Neural cell (in vitro differentiated cells): ENCODE measurements at regions not wholly inside any gene's neighbourhood (a gene's known extent, or its start where the extent isn't known, plus 50 kb on each side); places are given as distances from the start of the nearest gene placed in this dataset.

Source experiments
- H2AFZ ChIP-seq: fragments of 200-600, 300-800 bp; sonication (generic), shearing (Covaris generic); 2 replicates; pipeline ENCODE4 v1.6.0; 2014; ENCODE audit warnings: low read depth, mild to moderate bottlenecking, antibody characterized with exemption, low read length, moderate library complexity
- H3F3A ChIP-seq: fragments of 200-600 bp; shearing (Covaris generic); 2 replicates; pipeline ENCODE4 v1.6.1; 2016; ENCODE audit warnings: mild to moderate bottlenecking, moderate library complexity, mixed read lengths, antibody characterized with exemption, low read length; ENCODE audit not compliant: insufficient read depth, poor library complexity, severe bottlenecking
- H3K27ac ChIP-seq: fragments of 200-600, 300-800 bp; sonication (generic), shearing (Covaris generic); 2 replicates; pipeline ENCODE4 v1.5.1; 2014; ENCODE audit warnings: mild to moderate bottlenecking, low read length, moderate library complexity
- H3K27me3 ChIP-seq: fragments of 300-800, 200-600 bp; sonication (generic), shearing (Covaris generic); 2 replicates; pipeline ENCODE4 v1.6.0; 2014; ENCODE audit warnings: mild to moderate bottlenecking, low read depth, low read length, moderate library complexity; ENCODE audit not compliant: insufficient read depth
- H3K36me3 ChIP-seq: fragments of 300-800, 200-600 bp; sonication (generic), shearing (Covaris generic); 2 replicates; pipeline ENCODE4 v1.5.1; 2014; ENCODE audit warnings: mild to moderate bottlenecking, antibody characterized with exemption, low read length, moderate library complexity; ENCODE audit not compliant: insufficient read depth
- H3K4me2 ChIP-seq: fragments of 300-800, 200-600 bp; sonication (generic), shearing (Covaris generic); 2 replicates; pipeline ENCODE4 v1.6.0; 2014; ENCODE audit warnings: mild to moderate bottlenecking, low read length
- H3K4me3 ChIP-seq: fragments of 300-800, 200-600 bp; sonication (generic), shearing (Covaris generic); 2 replicates; pipeline ENCODE4 v1.5.1; 2014; ENCODE audit warnings: mild to moderate bottlenecking, low read length, moderate library complexity
- H3K79me2 ChIP-seq: fragments of 200-600 bp; shearing (Covaris generic); replicated peaks from 2 replicates; pipeline ENCODE4 v1.6.0; 2014; ENCODE audit warnings: mild to moderate bottlenecking, low read length, moderate library complexity; ENCODE audit not compliant: insufficient read depth
- H3K9ac ChIP-seq: fragments of 300-800, 200-600 bp; sonication (generic), shearing (Covaris generic); 2 replicates; pipeline ENCODE4 v1.6.1; 2016; ENCODE audit warnings: mild to moderate bottlenecking, low read length, mixed read lengths
- H3K9me2 ChIP-seq: fragments of 200-600 bp; shearing (Covaris generic); 2 replicates; pipeline ENCODE4 v1.6.1; 2016; ENCODE audit warnings: mild to moderate bottlenecking, low read length, mixed read lengths; ENCODE audit not compliant: insufficient read depth
- H3K9me3 ChIP-seq: fragments of 200-600, 300-800 bp; sonication (generic), shearing (Covaris generic); 2 replicates; pipeline ENCODE4 v1.6.1; 2016; ENCODE audit warnings: mild to moderate bottlenecking, mixed run types, low read length, moderate library complexity, mixed read lengths
- H4K20me1 ChIP-seq: fragments of 200-600 bp; shearing (Covaris generic); 2 replicates; pipeline ENCODE4 v1.6.1; 2016; ENCODE audit warnings: mild to moderate bottlenecking, mixed run types; ENCODE audit not compliant: insufficient read depth
- CTCF ChIP-seq: fragments of 450-650 bp; IDR thresholded peaks from 2 replicates; pipeline ENCODE4 v1.5.1; 2014; ENCODE audit warnings: antibody characterized with exemption, mild to moderate bottlenecking, moderate library complexity; ENCODE audit not compliant: poor library complexity, severe bottlenecking
- EP300 ChIP-seq: fragments of 450-650 bp; conservative IDR thresholded peaks from 2 replicates; pipeline ENCODE4 v1.6.1; 2014; ENCODE audit warnings: antibody characterized with exemption, mild to moderate bottlenecking, moderate library complexity; ENCODE audit not compliant: poor library complexity, severe bottlenecking
- EZH2 ChIP-seq: fragments of 200-600, 300-800 bp; shearing (Covaris generic), sonication (generic); IDR thresholded peaks from 2 replicates; pipeline ENCODE4 v1.6.1; 2014; ENCODE audit warnings: antibody characterized with exemption, low read length, borderline replicate concordance, mild to moderate bottlenecking; ENCODE audit not compliant: insufficient read depth, poor library complexity, severe bottlenecking
- MXI1 ChIP-seq: fragments of 450-650 bp; conservative IDR thresholded peaks from 2 replicates; pipeline ENCODE4 v1.6.1; 2014; ENCODE audit warnings: antibody characterized with exemption, mild to moderate bottlenecking; ENCODE audit not compliant: poor library complexity, severe bottlenecking
- POLR2AphosphoS5 ChIP-seq: IDR thresholded peaks from 2 replicates; pipeline ENCODE4 v1.6.1; 2012
- RAD21 ChIP-seq: fragments of 450-650 bp; conservative IDR thresholded peaks from 2 replicates; pipeline ENCODE4 v1.6.1; 2014; ENCODE audit warnings: antibody characterized with exemption, mild to moderate bottlenecking, moderate library complexity
- REST ChIP-seq: IDR thresholded peaks from 2 replicates; pipeline ENCODE4 v1.6.1; 2012; ENCODE audit warnings: borderline replicate concordance
- SMC3 ChIP-seq: fragments of 450-650 bp; conservative IDR thresholded peaks from 2 replicates; pipeline ENCODE4 v1.6.1; 2014; ENCODE audit warnings: antibody characterized with exemption, mild to moderate bottlenecking, moderate library complexity; ENCODE audit not compliant: poor library complexity
- TAF1 ChIP-seq: IDR thresholded peaks from 2 replicates; pipeline ENCODE4 v1.6.1; 2012; ENCODE audit warnings: low read depth

- H3K79me2 ChIP-seq: no peaks in the 10 kb centered on the region
- H4K20me1 ChIP-seq: no peaks in the 10 kb centered on the region
- no peak overlapping the region for H3K4me2 ChIP-seq
- no peak overlapping the region for H2AFZ ChIP-seq
- H3K27ac ChIP-seq: no peak overlapping the region
- no peaks in the 10 kb centered on the region for H3K27me3 ChIP-seq
- no peak overlapping the region for H3K9ac ChIP-seq
- no peaks in the 10 kb centered on the region for H3K36me3 ChIP-seq
- H3K4me3 ChIP-seq: no peak overlapping the region
- no peaks in the 10 kb centered on the region for H3K9me3 ChIP-seq
- H3F3A ChIP-seq: no peaks in the 10 kb centered on the region
- H3K9me2 ChIP-seq: no peaks in the 10 kb centered on the region
- TF ChIP-seq POLR2AphosphoS5: no peak
These were observed 60.6 kb upstream of the STX18 start for GRCh38 chr4:4602468-4602867.

- Histone ChIP-seq H2AFZ (no peak overlapping the region), H4K20me1 (no peaks in the 10 kb centered on the region), H3K79me2 (no peaks in the 10 kb centered on the region), H3K9me3 (no peaks in the 10 kb centered on the region), H3K4me3 (no peak overlapping the region), H3K9me2 (no peaks in the 10 kb centered on the region), H3K36me3 (no peaks in the 10 kb centered on the region), H3K27ac (no peak overlapping the region), H3F3A (no peaks in the 10 kb centered on the region), H3K9ac (no peak overlapping the region), H3K27me3 (no peaks in the 10 kb centered on the region), H3K4me2 (no peak overlapping the region)
- TF ChIP-seq EP300 (no peak), RAD21 (no peak), CTCF (no peak), REST (no peak), EZH2 (no peak), POLR2AphosphoS5 (no peak), SMC3 (no peak), TAF1 (no peak), MXI1 (no peak)
These were observed 60.0 kb upstream of the STX18 start for GRCh38 chr4:4601803-4602369.
